ENCODE measurements at regions not wholly inside any gene's neighbourhood (a gene's known extent, or its start where the extent isn't known, plus 50 kb on each side); places are given as distances from the start of the nearest gene placed in this dataset.

DNA sequence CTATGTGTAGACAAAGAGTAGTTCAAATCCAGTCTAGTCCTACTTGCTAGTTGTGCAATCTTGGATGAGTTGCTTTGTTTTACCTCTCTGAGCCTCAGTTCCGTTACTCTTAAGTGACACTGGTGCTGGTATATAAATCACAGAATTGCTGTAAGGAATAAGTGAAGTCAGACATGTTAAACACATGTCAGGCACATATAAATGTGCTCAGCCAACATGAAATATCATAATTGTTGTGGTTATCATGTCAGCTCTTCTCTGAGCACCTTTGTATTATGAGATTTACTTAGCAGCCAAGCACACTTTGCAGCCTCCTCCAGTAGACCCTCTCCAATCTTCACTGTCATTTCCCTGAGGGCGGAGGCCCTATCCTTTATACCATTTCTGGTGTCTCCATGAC is 87.9 kb upstream of the PAK3 start:
- dilution Hi-C loops (cut with MboI; ENCODE audit: extremely low pct_ligation_motif_present, low sequenced_read_pairs) (no loop called here), intact Hi-C loops (cut with micrococcal nuclease) (no loop called here)
- no peak overlapping the region for H3K4me3 ChIP-seq (replicated peaks in 1 of 3; ENCODE audit: insufficient read depth in 1 of 3, low read depth in 1 of 3, low read length in 3 of 3)
- ChIA-PET CTCF (no interaction called here), POLR2A (no interaction called here)
- H2AFZ ChIP-seq (ENCODE audit: low read depth, low read length), result no peak overlapping the region
- no peak for DNase-seq (ENCODE audit: low read depth, low spot score)
- no peak overlapping the region for H3K9ac ChIP-seq (replicated peaks; ENCODE audit: extremely low read depth, insufficient read depth, low read length)
- no peaks in the 10 kb centered on the region for H3K79me2 ChIP-seq (ENCODE audit: control insufficient read depth, insufficient read depth, low read length)
- no TSS peak for BruUV-seq (replicated peaks)
- H3K27me3 ChIP-seq (ENCODE audit: control insufficient read depth in 2 of 2, insufficient read depth in 2 of 2, low read length in 2 of 2), result no peaks in the 10 kb centered on the region
- H3K4me1 ChIP-seq (ENCODE audit: control insufficient read depth, extremely low read depth, insufficient read depth, low read length), result no peaks in the 10 kb centered on the region
- no peaks in the 10 kb centered on the region for H3K9me3 ChIP-seq (replicated peaks; ENCODE audit: control insufficient read depth, insufficient read depth, low read length)
- H3K36me3 ChIP-seq (ENCODE audit: control insufficient read depth in 2 of 2, extremely low read depth in 1 of 2, insufficient read depth in 2 of 2, low read length in 2 of 2), result no peaks in the 10 kb centered on the region
- no peaks in the 10 kb centered on the region for H4K20me1 ChIP-seq (replicated peaks; ENCODE audit: control insufficient read depth, extremely low read depth, insufficient read depth, low read length)
- no peaks in the 10 kb centered on the region for H3K9me1 ChIP-seq (replicated peaks; ENCODE audit: control insufficient read depth, extremely low read depth, insufficient read depth, low read length)
- no peak for FAIRE-seq
- no peak overlapping the region for H3K4me2 ChIP-seq (ENCODE audit: insufficient read depth, low read length)
- no peak overlapping the region for H3K27ac ChIP-seq (ENCODE audit: insufficient read depth, low read depth, low read length)
- TF ChIP-seq FOS (IDR thresholded peaks at IDR 0.05; ENCODE audit: borderline replicate concordance, insufficient read depth, low read length) (no peak), JUN (IDR thresholded peaks at IDR 0.05; ENCODE audit: borderline replicate concordance, insufficient read depth, insufficient read length, low read depth) (no peak), POLR2A (IDR thresholded peaks at IDR 0.05; ENCODE audit: low read depth, low read length) (no peak), MYC (IDR thresholded peaks at IDR 0.05; ENCODE audit: low read depth, low read length) (no peak), POLR2AphosphoS5 (IDR thresholded peaks at IDR 0.05; ENCODE audit: insufficient read depth, low read depth, low read length) (no peak)
- TF ChIP-seq, protein P1, sequence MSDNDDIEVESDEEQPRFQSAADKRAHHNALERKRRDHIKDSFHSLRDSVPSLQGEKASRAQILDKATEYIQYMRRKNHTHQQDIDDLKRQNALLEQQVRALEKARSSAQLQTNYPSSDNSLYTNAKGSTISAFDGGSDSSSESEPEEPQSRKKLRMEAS (IDR thresholded peaks at IDR 0.05; ENCODE audit: insufficient read depth, insufficient read length), result no peak
- TF ChIP-seq, protein P2, sequence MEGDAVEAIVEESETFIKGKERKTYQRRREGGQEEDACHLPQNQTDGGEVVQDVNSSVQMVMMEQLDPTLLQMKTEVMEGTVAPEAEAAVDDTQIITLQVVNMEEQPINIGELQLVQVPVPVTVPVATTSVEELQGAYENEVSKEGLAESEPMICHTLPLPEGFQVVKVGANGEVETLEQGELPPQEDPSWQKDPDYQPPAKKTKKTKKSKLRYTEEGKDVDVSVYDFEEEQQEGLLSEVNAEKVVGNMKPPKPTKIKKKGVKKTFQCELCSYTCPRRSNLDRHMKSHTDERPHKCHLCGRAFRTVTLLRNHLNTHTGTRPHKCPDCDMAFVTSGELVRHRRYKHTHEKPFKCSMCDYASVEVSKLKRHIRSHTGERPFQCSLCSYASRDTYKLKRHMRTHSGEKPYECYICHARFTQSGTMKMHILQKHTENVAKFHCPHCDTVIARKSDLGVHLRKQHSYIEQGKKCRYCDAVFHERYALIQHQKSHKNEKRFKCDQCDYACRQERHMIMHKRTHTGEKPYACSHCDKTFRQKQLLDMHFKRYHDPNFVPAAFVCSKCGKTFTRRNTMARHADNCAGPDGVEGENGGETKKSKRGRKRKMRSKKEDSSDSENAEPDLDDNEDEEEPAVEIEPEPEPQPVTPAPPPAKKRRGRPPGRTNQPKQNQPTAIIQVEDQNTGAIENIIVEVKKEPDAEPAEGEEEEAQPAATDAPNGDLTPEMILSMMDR (IDR thresholded peaks at IDR 0.05; ENCODE audit: extremely low read depth in 1 of 2, insufficient read depth in 1 of 2, low read depth in 1 of 2, low read length in 2 of 2), result no peak

DNA sequence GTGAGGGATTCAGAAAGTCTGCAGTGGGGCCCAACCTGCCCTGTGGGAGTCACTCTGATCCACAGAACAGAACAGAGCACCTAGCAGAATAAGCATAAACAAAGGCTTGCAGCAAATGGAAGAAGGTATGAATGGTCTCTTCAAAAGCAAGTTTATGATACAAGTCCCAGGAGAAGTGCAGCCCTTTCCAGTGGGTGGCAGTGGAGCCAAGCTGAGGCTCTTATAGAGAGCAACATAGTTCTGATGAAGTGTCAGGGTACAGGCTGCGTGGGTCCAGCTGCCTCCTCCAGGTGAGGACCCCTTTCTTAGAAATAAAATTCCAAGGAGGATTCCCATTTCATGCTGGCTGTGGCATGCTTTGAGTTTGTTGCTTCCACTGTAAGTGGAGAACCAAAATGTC is 88.8 kb upstream of the PAK3 start:
- no peaks in the 10 kb centered on the region for H3K79me2 ChIP-seq (ENCODE audit: control insufficient read depth, insufficient read depth, low read length)
- BruUV-seq (replicated peaks), result no TSS peak
- no peak overlapping the region for H3K9ac ChIP-seq (replicated peaks; ENCODE audit: extremely low read depth, insufficient read depth, low read length)
- H3K36me3 ChIP-seq (ENCODE audit: control insufficient read depth in 2 of 2, extremely low read depth in 1 of 2, insufficient read depth in 2 of 2, low read length in 2 of 2), result no peaks in the 10 kb centered on the region
- H3K9me3 ChIP-seq (replicated peaks; ENCODE audit: control insufficient read depth, insufficient read depth, low read length), result no peaks in the 10 kb centered on the region
- intact Hi-C loops (cut with micrococcal nuclease) (no loop called here), dilution Hi-C loops (cut with MboI; ENCODE audit: extremely low pct_ligation_motif_present, low sequenced_read_pairs) (no loop called here)
- H4K20me1 ChIP-seq (replicated peaks; ENCODE audit: control insufficient read depth, extremely low read depth, insufficient read depth, low read length), result no peaks in the 10 kb centered on the region
- no peak for FAIRE-seq
- no peak overlapping the region for H2AFZ ChIP-seq (ENCODE audit: low read depth, low read length)
- H3K4me1 ChIP-seq (ENCODE audit: control insufficient read depth, extremely low read depth, insufficient read depth, low read length), result no peaks in the 10 kb centered on the region
- H3K27ac ChIP-seq (ENCODE audit: insufficient read depth, low read depth, low read length), result no peak overlapping the region
- H3K9me1 ChIP-seq (replicated peaks; ENCODE audit: control insufficient read depth, extremely low read depth, insufficient read depth, low read length), result no peaks in the 10 kb centered on the region
- DNase-seq (ENCODE audit: low read depth, low spot score), result no peak
- no peak overlapping the region for H3K4me2 ChIP-seq (ENCODE audit: insufficient read depth, low read length)
- CTCF ChIA-PET, result no interaction called here
- no peak overlapping the region for H3K4me3 ChIP-seq (replicated peaks in 1 of 3; ENCODE audit: insufficient read depth in 1 of 3, low read depth in 1 of 3, low read length in 3 of 3)
- TF ChIP-seq POLR2AphosphoS5 (IDR thresholded peaks at IDR 0.05; ENCODE audit: insufficient read depth, low read depth, low read length), result no peak
- TF ChIP-seq, protein P1 (IDR thresholded peaks at IDR 0.05; ENCODE audit: insufficient read depth, insufficient read length), result no peak
- no peak for TF ChIP-seq GATA2 (IDR thresholded peaks at IDR 0.05; ENCODE audit: insufficient read depth, insufficient read length, low read depth, low read length)
- TF ChIP-seq, protein P2 (IDR thresholded peaks at IDR 0.05; ENCODE audit: extremely low read depth in 1 of 2, insufficient read depth in 1 of 2, low read depth in 1 of 2, low read length in 2 of 2), result no peak
- no peak for TF ChIP-seq FOS (IDR thresholded peaks at IDR 0.05; ENCODE audit: borderline replicate concordance, insufficient read depth, low read length)
- TF ChIP-seq MYC (IDR thresholded peaks at IDR 0.05; ENCODE audit: low read depth, low read length), result no peak
- no peak for TF ChIP-seq POLR2A (IDR thresholded peaks at IDR 0.05; ENCODE audit: low read depth, low read length)
- no peak for TF ChIP-seq JUN (IDR thresholded peaks at IDR 0.05; ENCODE audit: borderline replicate concordance, insufficient read depth, insufficient read length, low read depth)
- TF ChIP-seq EZH2 (IDR thresholded peaks at IDR 0.05; ENCODE audit: borderline replicate concordance, low read depth, low read length, severe bottlenecking), result no peak
- POLR2A ChIA-PET, result no interaction called here
- no peaks in the 10 kb centered on the region for H3K27me3 ChIP-seq (ENCODE audit: control insufficient read depth in 2 of 2, insufficient read depth in 2 of 2, low read length in 2 of 2)

Measured in endothelial cell of umbilical vein (primary cell).